DMS 273 treated with DMSO at 0.1 percent for 48 hours (cell line): ENCODE measurements at regions not wholly inside any gene's neighbourhood (a gene's known extent, or its start where the extent isn't known, plus 50 kb on each side); places are given as distances from the start of the nearest gene placed in this dataset.
"Not testable (repeated sequence)": the region's sequence is repeated elsewhere in the genome, so short reads cannot be mapped to it uniquely, and the experiment has no call there.

ENCODE experiments used
- DNase-seq: peaks from one replicate; lab custom pipeline; 2025; lab: John Stamatoyannopoulos, UW

DNA sequence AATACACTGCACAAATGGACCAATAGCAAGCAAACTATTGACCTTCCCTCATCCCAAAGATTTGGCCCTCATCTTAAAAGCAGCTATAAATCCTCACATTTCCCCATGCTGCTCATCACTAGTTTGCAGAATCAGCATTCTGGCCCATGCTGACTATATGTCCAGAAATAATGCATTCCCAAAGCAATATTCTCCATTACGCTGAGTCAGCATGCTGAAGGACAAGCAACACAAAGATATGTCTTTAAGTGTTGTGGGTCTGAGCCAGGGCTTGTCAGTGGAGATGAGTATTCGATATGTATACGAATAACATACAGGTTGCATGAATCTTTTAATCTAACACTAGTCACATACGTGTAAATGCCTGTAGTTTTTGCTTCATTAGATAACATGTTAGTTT, 1045.0 kb upstream of the DDX18 start:
- DNase-seq = no peak

DNA sequence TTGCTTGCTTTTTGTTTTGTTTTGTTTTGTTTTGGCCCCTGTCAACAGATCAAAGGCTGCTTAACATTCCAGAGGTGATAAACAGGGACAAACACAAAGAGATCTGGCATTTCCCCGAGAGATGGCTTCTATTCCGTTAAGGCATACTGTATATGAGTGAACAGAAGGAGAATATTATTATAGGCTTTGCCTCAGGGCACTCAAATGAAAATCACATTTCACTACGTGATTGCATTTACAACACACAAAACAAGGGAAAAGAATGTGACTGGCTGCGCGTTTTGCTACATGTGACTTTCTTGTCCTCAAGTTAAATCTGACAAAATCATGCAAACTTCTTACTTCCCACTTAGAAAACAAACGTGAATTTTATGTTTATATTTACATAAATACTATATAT, 1037.9 kb upstream of the DDX18 start:
- no peak for DNase-seq

DNA sequence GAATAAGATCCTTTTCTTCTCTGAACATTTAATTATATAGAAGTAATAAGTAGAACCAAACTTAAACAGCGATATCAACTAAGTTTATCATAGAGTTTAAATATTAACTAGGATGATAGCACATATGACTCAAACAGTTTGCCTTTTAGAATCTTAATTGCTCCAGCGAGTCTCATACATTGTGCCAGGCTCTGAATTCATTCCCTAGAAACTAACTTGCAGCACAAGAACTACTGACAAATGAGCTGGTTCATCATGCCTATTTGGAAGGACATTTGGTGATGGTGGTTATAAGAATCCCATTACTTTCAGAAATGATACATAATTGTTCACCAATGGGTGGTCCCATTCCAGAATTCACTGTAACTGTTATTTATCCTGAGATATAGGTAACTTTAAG, 1026.6 kb upstream of the DDX18 start:
- no peak for DNase-seq

DNA sequence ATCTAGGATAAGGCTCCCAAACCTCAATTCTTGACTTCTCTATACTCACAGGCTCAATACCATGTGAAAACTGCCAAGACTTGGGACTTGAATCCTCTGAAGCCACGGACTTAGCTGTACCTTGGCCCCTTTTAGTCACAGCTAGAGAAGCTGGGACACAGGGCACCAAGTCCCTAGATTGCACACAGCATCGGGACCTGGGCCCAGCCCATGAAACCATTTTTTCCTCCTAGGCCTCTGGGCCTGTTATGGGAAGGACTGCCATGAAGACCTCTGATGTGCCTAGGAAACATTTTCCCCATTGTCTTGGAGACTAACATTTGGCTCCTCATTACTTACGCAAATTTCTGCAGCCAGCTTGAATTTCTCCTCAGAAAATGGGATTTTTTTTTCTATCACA, 1011.8 kb upstream of the DDX18 start:
- DNase-seq = no peak

DNA sequence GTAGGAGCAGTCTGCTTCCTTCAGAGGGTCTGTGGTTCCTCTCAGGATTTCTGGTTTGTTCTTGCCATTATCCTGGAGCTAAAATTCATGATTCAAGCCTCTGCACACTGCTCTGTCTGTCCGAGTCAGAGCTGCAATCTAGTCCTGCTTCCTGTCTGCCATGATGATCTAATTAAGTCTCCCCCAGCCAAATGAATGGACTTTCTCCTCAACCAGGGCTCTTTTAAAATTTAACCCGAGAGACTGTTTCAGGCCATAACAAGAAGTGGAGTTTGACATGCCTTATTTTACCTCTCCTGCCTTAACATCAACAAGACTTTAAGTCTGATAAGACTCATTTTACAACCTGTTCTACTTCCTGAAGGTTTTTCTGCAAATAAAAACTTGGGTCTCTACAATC, 1009.6 kb upstream of the DDX18 start:
- DNase-seq = no peak

DNA sequence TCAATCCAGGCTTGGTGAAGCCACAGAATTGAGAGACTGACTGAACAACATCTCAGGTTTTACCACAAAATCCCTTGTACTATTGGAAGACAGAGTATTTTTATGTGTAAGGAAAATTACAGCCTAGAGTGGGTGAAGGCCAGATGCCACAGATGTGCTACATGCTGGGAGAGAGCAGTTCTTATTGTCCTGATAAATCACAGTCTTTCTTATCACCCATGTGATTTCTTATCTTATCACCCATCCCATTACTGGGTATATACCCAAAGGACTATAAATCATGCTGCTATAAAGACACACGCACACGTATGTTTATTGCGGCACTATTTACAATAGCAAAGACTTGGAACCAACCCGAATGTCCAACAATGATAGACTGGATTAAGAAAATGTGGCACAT, 1008.0 kb upstream of the DDX18 start:
- DNase-seq = not testable (repeated sequence)

DNA sequence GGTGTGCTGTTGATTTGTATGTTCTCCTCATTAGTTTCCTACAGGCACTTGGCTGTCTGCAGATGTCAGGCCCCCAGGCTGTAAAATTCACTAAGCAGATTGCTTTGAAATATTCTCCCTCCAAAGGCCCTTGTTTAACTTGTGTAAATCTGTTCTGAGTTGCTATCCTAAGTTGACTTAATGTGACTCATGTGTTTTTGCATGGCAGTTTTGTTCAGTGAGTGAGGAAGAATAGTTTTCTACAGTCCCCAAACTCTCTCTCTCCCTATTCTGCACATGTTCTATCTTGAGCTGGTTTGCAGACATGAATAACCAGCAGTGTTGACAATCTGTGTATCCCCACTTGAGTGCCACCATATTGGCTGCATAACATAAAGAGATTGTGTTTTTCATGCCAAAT, 1005.4 kb upstream of the DDX18 start:
- no peak for DNase-seq

DNA sequence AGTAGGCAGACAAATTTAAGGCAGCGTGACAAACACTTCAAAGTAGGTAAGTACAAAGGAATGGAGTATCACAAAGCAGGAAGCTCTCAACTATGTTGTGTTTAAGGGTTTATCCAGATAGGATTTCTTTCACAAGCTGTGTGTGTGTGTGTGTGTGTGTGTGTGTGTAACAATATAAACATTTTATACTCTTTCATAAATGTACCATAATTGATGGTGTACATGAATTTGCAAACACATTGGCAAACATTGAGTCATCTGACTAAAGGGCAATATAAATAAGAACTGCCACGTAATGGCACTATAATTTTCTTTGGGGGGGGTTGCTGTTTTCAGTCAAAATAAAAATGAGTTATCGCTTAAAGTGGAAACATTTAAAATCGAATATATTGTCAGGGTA, 1004.4 kb upstream of the DDX18 start:
- no peak for DNase-seq

DNA sequence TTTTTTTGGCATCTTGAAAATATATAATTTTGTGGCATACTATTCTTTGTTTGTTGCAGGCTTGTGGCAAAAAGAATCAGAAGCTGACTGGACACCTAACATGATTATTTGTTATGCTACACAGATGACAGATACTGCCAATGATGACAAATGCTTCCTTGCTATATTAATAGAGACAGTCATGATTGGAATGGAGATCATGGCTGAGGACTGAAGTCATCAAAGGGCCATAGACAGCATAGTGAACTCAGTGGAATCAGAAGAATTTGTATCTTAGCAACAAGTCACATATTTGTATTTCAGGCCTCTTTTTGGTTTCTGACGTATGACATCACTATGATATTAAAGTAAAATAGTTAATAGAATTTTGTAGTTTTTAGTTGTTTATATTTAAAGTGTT, 1003.8 kb upstream of the DDX18 start:
- DNase-seq = no peak

DNA sequence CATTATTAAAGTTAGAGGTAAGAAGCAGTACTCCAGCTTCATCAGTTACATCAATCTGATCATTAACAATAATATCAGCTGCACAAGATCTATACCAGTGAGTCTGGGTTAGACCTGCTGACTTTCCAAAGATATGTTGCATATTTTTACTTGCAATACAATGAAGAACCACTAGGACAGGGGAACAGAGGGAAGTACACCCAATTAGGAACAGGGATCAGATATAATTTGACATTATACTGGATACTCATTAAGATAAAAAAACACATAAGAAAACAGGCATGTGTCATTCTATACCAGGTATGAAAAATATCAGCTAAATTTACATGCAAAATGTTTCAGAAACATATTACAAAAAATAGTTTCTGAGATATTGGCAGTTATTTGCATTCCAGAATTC, 995.1 kb upstream of the DDX18 start:
- DNase-seq = no peak

DNA sequence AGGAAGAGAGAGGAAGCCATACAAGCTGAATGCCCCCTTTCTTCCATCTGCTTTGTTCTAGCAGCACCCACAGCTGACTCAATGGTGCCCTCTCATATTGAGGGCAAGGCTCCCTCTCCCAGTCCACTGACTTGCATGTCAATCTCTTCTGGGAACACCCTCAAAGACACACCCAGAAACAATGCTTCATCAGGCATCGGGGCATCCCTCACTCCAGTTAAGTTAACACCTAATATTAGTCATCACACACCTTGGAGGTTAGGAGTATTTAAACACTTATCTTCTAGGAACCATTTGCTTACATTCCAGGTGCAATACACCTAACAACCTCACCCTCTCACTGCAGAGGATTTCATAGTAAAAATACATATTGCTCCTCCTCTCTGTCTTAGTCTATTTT, 993.5 kb upstream of the DDX18 start:
- DNase-seq = no peak

DNA sequence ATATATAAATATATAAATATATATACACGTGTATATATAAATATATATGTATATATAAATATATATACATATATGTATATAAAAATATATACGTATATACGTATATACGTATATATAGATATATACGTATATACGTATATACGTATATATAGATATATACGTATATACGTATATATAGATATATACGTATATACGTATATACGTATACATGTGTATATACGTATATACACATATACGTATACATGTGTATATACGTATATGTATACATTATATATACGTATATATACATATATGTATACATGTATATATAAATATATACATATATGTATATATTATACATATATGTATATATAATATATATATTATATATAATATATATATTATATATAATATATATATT, 984.9 kb upstream of the DDX18 start:
- not testable (repeated sequence) for DNase-seq

DNA sequence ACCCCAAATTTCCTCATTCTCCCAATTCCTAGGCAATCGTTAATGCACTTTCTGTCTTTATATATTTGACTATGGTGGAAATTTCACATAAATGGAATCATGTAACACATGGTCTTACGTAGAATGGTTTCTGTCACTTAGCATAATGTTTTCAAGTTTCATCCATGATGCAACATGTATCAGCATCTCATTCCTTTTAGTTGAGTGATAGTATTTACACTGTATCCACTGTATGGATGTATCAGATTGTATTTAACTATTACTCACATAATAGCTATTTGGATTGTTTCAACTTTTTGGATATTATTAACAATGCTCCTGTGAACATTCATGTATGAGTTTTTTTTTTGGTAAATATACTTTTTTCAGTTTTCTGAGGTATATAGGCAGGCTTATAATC, 982.3 kb upstream of the DDX18 start:
- no peak for DNase-seq

DNA sequence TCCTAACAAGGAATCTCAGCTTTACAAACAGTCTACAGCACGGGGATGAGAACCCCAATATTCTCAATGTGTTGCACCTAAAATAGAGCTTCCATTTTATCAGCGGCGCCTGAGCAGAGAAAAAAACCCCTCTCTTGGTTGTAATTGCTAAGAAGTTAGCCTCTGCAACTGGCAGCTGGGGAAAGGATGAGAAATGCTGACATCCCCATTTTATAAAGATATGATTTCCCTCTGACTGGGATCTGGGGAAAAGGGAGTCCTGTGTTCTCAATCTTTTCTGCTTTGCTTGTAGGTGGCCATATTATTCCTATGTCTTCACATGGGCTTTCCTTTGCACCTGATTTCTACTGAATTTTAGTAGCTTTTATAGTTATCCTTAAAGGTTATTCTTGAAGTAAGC, 981.4 kb upstream of the DDX18 start:
- DNase-seq = no peak

DNA sequence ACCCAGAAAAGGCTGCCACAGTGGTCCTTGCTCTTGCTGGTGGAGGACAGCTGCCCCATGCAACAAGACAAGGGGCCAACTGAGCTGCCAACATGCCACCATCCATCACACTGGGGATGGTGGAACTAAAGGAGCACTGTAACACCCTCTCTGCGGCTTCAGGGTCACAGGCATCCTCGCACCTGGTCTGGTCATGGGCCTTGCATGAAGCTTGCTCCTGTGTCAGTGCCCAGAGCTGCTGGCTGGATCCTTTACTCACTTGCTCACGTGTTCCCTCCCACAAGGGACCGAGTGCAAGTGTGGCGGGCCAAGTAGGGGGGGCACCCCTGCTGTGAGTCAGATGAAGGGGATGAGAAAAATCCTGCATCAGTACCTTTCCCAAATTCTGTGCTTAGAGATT, 972.3 kb upstream of the DDX18 start:
- DNase-seq = no peak

DNA sequence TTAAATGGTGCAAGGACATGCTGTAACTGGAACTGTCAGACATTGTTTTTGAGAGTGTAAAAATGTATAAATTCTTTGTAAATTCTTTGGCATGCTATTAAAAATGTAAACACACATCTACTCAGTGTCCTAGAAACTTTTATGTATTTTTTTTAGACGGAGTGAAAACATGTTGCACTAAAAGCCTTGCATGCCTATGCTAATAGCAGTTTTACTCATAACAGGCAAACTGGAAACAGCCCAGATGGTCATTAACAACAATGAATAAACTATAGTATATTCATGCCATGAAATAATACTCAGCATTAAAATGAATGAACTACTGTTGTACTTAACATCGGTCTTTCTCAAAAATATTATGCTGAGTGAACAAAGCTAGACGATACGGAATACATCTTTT, 954.8 kb upstream of the DDX18 start:
- DNase-seq = no peak

DNA sequence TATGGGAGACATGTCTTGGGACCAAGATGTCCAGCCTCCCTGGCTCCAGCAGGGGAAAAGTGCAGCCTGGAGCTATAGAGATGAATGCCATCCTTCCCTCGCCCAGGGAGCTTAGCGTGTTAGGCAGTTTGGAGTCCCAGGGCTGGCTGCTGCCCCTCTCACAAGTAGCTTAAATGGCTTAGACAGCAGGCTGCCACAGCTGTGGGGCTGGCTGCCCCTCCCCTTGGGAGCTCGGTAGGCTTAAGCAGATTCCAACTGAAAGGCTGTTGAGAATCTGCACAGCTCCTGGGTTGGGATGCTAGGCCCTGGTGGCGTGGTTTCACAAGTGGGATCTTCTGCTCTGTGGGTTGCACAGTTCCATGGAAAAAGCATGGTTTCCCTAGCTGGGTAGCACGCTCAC, 940.5 kb upstream of the DDX18 start:
- DNase-seq = no peak

DNA sequence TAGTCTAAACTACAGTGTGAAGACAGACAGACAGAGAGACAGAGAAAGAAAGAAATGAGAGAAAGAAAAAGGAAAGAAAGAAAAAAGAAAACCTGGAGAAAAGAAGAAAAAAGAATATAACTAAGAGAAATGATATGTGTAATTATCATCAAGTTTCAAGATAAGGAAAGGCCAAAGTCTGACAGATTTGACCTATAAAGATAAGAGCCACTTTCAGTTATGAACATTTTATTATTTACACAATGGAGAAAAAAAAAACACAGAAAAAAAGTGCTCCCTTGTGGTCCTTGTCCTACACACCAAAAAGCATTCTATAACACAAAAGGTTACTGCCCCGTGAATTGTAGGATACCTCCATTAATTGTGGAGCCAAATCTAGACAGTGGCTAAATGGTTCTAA, 937.2 kb upstream of the DDX18 start:
- no peak for DNase-seq

DNA sequence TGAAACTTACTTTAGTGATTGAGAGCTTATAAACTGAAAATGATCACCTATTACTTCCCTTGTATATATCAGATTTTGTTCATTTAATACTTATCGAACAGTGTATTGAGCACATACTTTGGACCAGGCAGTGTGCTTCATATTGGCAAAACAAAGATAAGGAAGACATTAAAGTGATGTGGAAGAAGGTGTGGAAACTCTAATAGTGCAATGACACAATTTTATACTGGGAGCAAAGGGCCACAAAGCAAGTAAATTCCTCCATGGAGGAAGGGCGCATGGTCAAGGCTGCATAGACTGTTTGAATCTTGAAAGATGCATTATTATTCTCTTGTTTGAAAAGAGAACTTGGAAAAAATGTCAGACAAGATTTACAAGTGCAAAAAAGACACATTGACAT, 936.5 kb upstream of the DDX18 start:
- DNase-seq = no peak

DNA sequence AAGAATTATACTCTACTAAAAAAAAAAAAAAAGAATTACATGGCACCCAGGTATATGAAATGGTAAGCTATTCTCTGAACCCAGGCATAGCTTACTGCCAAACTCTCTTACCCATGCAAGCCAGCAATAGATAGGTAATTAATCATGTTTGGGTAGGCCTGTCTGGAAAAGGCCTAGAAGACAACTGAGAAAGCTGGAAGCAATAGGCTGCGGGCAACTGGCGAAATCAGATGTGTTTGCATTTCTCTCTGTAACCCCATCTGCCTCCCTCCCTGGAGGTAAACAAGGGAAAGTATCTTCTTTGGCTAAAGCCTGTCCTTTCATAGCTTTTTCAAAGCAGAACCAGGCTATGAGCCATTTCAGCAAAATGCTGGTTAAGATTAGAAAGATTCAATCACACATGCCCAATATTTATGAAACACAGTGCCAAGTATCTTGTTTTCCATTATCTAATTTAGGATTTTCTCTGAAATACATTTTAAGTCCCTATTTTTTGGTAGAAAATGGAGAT, 934.8 kb upstream of the DDX18 start:
- DNase-seq = no peak

DNA sequence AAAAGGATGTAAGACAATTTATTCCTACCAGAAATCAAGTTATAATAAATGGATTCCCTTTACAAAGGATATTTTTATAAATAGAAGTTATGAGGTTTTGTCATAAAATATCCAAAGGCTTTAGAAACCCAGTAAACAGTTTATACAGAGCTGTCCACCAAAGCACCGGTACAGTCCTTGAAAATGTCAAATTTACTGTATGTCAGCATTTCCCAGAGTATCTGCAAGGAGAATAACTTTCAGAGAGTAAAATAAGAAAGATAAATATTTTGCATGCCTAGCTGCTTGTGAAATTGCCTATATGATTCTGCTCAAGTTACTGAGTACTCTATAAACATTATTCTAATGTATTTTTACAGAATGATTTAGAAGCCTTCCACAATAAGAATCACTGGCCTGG, 923.3 kb upstream of the DDX18 start:
- no peak for DNase-seq

DNA sequence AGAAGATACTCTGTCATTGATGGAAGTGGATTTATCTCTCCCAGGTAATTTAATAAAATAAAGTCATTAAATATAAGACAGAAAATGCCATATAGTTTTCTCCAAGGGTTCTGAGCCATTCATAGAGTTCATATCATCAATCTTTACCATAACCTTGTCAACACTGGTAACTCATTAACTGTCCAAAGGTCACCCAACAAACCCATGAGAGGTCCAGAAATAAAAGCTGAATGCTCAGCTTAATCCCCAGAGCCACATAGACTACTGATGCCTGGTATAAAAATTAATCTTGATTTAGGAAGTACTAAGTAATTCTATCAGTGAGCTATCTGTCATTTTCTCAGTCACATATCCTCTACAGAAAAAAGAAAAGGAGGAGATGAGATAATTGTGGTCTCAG, 903.0 kb upstream of the DDX18 start:
- no peak for DNase-seq

DNA sequence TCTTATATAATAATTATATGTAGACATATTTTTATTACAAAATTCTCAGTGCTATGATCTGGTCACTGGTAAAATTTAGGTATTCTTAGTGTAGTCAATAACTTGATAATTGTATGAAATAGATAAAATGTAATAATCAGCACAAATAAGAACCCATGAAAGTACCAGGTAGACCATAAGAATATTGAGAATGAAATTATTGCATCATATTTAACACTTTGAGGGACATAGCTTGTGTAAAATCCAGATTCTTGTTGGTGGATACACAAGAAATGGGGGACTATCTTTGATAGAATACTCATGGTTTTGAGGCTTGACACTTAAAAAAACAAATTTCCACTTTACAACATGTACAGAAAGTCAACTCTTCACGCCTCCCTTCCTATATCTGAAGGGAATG, 898.8 kb upstream of the DDX18 start:
- DNase-seq = no peak

DNA sequence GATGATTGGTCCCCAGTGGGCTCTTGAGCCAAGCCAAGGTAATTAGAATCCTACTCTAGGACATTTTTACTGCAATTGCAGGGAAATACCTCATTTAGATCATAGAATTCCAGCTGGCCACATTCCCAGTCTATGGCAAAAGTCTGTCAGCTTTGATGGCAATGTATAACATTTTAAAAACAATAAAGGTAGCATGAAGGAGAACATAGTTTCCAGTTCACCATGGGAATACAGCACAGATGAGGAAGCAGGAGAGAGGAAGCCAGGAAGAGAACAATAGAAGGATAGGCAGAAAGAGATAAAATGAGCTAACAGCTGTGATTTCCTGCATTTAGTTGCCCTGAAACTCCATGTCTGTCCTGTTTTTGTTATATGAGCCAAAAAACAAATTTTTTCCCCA, 897.3 kb upstream of the DDX18 start:
- no peak for DNase-seq

DNA sequence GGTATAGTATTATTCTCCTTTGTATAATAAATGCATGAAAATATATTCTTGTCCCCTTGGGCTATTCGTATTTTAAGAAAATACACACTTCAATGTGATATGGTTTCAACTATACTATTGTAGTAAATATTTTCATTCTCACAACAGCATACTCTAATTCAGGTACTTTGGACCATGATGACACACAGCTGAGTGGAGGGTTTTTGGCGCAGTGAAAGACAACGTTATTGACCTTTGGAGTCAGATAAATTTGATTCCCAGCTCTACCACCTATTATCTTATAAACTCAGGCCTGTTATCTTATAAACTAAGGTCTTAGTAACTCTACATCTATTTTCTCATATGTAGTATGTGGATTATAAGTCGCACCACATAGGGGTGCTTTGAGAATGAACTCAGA, 895.9 kb upstream of the DDX18 start:
- no peak for DNase-seq
